Fibroblast of skin of right biceps (primary cell): ENCODE measurements at regions not wholly inside any gene's neighbourhood (a gene's known extent, or its start where the extent isn't known, plus 50 kb on each side); places are given as distances from the start of the nearest gene placed in this dataset.

ENCODE experiments used
- DNase-seq: peaks from one replicate; pipeline ENCODE4 v3.0.0-alpha.2; 2013

DNA sequence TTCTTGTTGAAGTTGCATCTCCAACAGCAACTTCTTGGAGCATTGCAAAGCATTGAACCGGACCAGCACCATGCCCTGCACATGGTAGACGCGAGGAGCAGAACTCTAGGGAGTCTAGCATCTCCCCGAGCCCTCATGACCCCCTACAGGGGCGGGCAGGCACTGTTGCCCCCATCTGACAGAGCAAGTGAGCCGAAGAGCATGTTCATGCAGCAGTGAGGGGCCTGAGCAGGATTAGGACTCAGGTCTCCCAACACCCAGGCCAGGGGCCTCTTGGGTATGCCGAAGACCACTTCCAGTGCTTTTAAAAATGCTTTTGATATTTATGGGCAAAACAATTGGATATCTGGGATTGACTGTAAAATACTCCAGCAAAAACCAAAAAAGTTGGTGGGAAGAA is 163.3 kb downstream of the TFCP2L1 start:
- no peak for DNase-seq

DNA sequence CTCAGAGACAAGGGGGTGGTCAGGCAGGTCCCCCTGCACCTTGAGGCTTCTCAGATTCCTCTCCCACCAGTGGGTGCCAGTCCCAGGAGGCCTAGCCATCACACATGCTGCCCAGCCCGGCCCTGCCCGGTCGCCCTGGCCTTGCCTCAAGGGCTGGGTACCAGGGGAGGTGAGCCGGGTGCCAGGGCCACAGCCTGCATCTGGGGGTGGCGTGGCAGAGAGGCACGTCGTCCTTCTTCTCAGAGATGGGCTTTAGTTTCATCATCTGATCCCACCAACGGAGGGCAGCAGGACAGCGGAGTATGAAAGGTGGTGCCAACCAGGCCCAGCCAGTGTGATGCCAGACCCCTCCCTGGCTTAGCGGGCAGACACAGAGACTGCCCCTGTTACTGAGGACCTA is 161.7 kb downstream of the TFCP2L1 start:
- DNase-seq: no peak

DNA sequence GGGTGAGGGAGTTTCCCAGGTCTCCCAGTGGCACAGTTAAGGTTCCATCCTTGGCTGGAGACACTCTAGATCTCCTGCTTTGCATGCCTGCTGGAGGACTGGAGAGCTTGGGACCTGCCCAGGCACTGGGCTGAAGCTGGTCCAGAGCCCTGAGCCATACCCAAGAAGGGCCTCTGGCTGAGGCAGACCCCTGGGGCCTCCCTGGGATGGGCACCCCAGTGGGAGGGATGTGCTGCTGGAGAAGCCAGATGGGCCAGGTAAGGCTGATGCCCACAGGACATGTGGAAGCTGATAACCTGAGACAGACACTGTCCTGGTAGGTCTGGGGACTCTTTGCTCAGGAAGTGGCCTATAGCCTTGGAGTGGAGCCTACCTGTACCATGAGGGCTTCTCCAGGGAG is 160.7 kb downstream of the TFCP2L1 start:
- no peak for DNase-seq

DNA sequence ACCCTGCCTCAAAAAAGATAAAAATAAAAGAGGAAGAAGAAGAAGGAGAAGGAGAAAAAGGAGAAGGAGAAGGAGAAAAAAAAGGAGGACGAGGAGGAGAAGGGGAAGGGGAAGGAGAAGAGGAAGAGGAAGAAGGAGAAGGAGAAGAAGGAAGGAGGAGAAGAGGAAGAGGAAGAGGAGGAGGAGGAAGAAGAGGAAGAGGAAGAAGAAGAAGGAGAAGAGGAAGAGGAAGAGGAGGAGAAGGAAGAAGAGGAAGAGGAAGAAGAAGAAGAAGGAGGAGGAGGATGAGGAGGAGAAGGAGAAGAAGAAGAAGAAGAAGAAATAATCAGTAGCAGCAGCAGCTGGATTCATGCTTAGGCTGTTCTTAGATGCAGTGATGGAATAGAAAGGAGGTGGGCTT is 159.7 kb downstream of the TFCP2L1 start:
- no peak for DNase-seq

DNA sequence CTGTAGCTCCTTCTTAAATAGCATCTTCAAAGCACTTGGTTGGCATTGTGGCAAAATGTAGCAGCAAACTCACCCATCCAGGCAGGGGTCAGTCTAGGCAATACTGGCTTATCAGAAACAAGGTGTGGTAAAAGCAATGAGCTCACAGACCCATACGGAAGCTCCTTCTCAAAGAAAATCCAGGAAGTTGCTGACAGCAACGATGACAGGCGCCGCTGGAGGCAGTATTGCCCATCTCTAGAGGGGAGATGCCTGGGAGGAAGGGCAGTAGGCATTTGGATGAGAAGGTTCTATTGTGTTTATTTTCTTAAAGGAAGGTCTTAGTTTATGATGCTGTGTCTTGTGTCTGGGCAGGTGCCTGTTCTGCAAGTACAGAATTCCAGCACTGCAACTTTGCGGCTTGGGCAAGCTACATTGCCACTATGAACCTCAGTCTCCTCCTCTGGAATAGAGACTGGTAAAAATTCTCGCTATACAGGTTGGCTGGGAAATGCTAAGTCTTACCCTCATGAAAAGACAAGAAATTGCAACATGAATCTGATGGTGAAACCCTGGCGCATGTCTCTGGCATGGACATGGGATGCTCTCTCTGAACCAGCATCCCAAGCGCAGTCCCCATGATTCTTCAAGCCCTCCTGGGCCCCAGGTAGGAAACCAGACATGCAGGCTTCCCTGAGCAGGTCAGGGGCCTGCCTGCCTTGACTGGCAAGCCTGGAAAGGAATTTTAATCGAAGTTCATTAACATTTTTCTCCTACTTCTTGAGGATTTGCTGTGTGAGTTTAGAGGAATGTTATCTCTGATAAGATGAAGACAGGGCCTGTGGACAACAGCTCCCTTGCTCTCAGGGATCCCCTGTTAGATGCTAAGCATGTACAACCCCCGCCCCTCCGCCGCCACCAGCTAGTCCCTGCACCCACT is 156.0 kb downstream of the TFCP2L1 start:
- DNase-seq: peak; percentile 8

DNA sequence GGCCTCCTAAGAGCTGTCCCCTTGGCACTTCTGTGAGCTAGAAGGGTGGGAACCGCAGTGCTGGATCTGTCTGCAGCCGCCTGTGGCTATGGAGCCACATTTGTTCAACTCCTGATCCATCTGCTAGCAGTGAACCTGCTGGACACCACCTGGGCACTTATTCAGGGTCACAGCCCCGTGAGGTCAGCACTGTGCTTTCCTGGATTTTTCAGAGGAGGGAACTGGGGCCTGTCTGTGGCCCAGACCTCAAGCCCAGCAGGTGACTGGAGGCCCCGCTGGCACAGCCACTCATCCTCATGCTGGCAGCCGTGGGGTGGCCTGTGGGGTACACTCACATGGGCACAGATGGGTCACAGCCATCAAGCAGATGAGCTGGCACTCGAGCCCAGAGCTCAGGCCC is 155.3 kb downstream of the TFCP2L1 start:
- no peak for DNase-seq

DNA sequence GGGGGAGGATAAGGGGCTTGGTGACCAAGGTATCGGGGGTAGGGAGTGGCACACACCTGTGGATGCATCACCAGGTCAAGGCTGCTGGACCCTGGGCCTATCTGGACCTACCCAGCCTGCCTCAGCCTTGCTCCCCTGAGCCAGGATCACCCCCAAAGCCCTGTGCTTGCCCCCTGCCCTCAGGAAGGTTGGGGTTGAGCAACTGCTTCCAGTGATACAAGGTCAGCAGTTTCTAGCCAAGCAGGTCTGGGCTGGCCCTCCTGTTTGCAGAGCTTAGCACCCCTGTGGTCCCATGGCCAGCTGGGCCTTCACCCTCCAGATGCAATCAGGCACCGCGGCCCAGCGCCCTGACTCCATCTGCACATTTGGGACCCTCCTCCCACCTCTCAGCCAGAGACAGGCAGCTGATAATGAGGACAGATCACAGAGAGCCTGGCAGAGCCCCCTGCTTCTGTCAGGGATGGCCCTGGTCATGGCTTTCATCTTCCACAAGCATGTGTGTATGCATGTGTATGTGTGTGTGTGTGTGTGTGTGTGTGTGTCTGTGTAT is 154.6 kb downstream of the TFCP2L1 start:
- no peak for DNase-seq

DNA sequence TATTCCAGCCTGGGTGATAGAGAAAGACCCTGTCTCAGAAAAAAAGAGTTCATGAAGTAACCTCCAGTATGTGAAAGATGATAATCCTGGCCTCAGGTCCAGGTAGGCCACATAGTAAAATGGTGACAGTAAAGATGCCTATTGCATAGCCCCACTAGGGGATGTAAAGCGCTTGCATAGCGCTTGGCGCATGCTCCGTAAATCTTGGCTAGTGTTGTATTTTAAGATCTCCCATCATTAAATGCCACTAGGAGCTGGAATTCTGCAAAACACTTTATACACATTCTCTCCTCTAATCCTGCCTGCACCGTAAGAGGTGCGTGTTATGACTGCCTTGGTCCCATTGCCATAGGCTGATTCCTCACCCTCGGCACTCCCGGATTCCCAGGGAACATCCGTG is 153.6 kb downstream of the TFCP2L1 start:
- no peak for DNase-seq

DNA sequence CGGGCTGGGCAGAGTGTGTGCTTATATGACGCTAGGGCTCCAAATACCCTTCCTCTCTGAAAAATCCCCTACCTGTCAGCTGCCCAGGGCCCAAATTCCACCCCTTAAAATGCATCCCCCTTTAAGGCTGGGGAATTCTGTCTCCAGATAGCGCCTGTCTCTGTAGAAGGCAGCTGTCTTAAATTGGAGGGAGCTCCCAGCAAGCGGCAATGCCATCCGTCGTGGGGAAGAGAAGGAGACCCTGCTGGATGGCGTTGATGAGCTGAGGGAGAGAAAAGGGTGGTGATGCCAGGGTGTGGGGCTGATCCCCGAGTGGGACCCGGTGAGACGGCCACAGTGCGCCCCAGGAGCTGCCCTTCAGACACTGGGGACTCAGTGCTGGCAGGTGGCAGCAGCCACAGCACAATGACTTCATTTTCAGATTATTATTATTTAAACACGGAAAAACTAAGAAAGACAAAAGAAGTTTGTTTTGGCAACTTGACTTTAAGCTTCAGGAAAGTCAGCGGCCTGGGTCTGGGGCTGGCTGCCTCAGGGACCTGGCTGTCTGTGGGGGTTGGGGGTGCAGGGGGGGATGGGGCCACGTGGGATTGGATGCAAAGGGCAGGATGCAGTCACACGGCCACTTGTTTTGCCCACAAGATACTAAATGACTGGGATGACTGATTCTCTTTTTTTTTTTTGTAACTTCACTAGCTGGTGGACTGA is 152.8 kb downstream of the TFCP2L1 start:
- no peak for DNase-seq

DNA sequence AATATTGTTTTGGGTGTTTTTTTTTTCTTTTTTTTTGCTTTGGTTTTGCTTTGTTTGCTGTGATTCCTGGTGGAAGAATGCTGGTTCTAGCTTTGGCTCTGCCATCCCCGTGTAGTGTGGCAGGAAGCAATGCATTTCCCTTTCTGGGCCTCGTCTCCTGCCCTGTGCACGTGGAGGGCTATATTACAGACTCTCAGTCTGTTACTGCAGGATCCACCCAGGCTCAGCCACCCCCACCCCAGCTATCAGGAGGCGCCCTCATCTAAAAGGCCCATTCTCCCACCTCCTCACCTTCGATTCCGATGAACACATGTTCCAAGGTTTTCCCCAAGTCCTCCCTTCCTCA is 152.3 kb downstream of the TFCP2L1 start:
- DNase-seq: no peak

DNA sequence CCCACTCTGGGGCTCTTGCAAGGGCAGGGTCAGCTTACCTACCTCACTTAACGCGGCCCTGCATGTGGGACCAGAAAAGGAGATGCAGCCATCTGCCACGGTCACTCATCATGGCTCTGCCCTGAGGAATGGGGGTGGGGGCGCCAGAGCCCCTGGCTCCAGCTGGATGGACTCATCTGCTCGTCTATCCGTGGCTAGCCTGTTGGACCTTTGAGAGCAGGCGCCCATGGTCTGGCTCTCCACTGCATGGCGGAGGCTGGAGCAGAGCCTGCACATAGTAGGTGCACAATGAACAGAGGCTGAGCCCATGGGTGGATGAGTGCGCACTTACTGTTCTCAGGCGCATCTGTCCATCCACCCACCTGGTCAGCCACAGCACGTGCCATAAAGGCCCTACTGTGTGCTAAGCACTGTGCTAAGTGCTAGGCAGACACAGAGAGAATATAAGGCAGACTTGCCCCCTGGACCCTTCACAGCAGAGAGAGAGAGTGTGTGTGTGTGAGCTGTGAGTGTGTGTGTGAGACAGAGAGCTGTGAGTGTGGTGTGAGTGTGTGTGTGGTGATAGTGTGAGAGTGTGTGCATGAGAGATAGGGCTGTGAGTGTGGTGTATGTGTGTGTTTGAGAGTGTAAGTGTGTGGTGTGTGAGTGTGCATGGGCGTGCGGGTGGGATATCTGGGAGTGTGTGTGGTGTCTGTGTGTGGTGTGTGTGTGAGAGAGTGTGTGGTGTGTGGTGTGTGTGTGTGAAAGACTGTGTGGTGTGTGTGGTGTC is 151.3 kb downstream of the TFCP2L1 start:
- DNase-seq: no peak

DNA sequence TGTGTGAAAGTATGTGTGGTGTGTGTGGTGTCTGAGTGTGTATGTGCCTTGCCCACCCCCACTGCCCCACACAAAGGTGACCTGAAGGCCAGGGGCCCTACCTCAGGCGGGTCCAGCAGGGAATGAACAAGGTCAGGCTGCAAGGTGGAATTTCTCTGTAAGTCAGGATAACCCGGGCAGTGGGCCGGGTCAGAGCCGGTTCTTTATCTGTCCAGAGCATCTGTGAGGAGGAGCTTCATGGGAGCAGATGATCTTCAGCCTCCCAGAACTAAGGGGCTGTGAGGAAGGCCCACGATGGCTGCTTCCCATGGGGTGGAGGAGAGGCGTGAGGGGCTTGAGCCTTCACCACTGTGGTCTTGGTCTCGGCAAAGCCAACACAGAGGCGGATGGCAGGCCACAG is 150.3 kb downstream of the TFCP2L1 start:
- DNase-seq: no peak

DNA sequence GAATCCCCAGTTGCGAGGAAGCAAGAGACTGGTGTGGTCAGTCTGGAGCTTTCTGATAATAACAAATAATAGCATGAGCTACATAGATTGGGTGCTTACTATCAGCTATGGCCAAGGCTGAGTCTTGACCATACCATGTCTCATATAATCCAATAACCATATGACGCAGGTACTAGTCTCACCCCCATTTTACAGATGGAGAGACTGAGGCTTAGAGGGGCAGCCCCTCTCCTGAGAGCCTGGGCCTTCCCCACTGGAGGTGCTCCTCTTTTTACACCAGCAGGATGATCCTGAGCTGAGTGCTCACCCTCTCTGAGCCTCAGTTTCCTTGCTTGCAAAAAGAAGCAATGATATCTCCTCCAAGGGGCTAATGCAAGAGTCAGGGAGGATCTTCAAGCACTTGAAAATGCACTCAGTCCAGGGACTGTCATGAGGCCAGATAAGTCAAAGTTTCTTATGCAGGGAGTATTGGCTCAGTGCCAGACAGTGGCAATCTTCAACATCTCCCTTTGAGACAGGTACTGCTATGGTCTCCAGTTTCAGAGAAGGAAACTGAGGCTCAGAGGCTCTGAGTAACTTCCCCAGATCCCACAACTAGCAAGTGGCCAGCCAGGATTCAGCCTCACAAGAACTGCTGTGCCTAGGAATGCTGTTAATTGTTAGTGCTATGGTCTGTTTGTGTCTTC is 149.7 kb downstream of the TFCP2L1 start:
- DNase-seq: no peak

DNA sequence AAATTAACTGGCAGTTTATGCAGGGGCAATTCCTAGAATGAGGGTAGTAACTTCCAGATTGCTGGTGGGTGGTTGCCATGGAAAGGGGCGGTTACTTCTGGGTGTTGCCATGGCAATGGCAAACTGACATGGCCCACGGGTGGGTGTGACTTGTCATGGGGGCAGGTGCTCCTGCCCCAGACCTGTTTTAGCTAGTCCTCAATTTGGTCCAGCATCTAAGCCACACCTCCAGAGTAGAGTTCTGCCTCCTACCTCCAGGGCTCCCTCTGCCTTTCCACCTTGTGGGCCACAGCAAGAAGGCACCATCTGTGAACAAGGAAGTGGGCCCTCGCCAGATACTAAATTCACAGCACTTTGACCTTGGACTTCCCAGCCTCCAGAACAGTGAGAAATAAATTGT is 148.7 kb downstream of the TFCP2L1 start:
- no peak for DNase-seq

DNA sequence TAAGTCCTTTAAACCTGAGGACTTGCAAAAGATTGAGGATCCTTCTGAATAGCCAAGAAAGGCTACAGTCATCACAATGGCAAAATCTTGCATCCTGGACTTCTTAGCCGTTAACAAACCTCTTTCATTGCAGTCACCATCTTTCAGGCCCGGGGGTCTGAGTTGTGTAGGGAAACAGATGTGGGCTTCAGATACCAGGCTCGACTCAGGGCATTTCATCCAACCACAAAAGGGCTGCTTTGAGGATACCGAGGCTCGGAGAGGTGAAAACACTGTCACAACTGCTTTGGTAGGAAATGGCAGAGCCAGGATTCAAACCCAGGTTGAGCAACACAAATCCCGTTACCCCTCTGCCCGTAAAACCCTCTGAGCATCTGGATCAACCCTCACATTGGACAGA is 147.4 kb downstream of the TFCP2L1 start:
- no peak for DNase-seq

DNA sequence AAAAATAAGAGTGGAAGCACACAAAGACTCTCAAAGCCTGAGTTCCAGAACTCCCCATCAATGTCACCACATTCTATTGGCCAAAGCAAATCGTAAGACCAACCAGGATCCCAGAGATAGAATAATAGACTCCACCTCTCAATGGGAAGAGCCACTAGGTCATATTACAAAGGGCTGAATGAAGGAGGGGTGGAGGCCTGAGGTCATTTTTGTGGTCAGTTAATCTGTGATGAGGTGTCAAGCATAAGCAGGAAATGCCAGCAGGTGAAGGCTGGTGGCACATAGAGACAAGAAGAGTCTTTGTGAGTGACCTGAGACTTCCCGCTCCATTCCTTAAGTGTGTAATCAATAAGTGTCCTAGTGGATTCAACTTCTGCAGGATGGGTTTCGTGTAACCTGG is 144.3 kb downstream of the TFCP2L1 start:
- DNase-seq: no peak

DNA sequence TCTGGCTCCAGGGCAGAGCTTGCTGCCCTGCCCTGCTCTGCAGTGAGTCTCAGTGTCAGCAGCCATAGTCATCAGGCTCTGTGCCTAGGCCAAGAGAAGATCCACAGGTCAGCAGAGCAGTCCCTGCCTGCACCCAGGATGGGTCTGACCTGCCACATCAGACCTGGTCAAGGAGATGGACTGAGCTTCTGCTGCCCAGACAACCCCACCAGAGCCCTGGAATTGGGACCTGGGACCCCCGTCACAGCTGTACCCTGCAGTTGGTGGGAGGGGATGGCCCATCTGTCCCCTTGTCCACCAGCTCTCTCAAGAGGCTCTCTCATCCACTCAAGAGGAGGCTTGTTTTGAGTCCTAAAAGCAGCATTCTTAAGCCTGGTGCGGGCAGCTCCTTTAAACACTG is 142.6 kb downstream of the TFCP2L1 start:
- DNase-seq: no peak

DNA sequence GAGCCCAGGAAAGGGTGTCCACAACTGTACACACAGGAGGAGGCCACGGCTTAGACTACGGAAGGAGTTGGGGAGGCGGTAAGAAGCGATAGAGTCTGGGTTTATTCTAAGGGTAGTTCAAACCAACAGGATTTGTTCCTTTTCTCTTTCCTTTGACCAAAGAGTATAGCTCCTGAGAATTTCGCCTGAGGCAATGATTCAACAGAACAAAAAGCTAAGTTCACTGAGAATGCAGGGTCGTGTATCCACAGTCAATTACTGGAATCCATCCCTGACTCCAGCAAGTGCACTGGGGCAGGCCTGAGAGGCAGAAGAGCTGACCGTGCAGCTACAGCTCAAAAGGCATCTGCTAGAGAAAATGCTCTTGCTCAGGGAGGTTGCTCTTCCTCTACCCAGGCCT is 140.9 kb downstream of the TFCP2L1 start:
- DNase-seq: no peak

DNA sequence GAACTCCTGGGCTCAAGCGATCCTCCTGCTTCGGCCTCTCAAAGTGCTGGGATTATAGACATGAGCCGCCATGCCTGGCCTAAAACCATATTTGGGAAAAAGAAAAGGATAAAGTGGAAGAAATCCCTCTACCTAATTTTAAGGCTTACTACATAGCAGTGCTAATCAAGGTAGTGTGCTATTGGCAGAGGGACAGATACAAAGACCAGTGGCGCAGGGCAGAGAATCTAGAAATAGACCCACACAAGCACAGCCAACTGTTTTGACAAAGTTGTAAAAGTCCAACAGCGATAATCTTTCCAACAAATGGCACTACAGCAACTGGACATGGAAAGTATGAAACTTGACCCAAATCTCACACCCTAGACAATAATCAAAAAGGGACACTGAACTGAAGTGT is 138.4 kb downstream of the TFCP2L1 start:
- DNase-seq: no peak

DNA sequence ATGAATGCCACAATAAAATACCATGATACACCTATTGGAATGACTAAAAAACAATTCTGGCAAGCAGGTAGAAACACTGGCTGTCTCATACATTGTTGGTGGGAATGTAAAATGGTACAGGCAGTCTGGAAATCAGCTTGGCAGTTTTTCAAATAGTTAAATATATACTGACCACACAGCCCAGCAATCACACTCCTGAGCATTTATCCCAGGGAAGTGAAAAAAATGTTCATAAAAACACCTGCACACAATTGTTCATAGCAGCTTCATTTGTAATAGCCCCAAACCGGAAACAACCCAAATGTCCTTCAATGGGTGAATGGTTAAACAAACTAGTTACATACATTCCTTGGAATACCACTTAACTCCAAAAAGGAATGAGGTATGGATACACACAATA is 137.2 kb downstream of the TFCP2L1 start:
- no peak for DNase-seq

DNA sequence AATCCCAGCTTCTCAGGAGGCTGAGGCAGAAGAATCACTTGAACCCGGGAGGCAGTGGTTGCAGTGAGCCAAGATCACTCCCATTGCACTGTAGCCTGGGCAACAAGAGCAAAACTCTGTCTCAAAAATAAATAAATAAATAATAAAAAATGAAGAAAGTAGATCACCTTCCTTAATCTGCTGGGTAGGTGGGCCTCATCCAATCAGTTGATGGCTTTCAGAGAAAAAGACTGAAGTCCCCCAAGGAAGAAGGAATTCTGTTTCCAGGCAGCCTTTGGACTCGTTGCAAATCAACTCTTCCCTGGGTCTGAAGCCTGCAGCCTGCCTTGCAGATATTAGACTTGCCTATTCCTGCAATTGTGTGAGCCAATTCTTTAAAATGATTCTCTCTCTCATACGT is 136.5 kb downstream of the TFCP2L1 start:
- no peak for DNase-seq

DNA sequence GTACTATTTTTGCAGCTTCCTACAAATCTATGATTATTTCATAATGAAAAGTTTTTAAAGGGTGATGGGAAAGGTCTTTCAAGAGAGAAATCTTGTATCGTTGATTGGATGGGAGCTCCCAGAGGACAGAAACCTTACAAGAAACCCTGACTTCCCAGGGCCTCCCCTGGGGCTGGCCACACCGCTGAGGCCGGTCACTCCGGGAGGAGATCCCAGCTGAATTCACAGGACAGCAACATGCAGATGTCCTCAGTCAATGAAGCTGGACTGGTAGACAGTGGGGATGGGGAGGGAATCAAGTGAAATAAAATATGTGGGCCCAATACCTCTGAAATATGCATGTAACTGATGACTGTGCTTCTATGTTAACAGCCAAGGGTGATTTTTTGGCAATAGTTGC is 135.6 kb downstream of the TFCP2L1 start:
- DNase-seq: no peak

DNA sequence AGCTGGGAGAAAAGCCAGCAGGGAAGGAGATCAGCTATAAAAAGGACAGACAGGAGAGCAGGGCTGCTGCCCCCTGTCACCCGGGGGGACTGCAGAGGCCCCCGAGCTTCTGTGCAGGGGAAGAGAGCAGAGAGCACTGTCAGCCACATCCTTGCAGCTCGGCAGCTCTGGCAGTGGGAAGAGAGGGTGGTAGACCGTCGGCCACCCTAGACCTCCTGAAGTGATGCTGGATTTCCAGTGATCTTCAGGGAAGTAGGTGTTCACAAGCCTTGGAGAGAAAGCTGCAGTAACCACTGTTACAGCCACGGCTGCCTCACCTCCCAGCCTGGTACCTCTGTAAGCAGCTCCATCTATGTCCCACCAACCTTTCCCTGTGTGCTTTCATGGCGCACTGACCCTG is 134.9 kb downstream of the TFCP2L1 start:
- DNase-seq: no peak
